Prostate gland (tissue), 2 donors: ENCODE measurements at regions not wholly inside any gene's neighbourhood (a gene's known extent, or its start where the extent isn't known, plus 50 kb on each side); places are given as distances from the start of the nearest gene placed in this dataset.

Experiments
- CTCF ChIP-seq, 4 experiments: fragments of 200-600 bp in 2 of 4; fragments of 450-650 bp in 2 of 4; sonication (generic) in 2 of 4; IDR thresholded peaks; 1 replicate in 3 of 4; 2 replicates in 1 of 4; pipeline ENCODE4 v1.5.1; 2016 to 2019; ENCODE audit warnings: antibody characterized with exemption in 4 of 4, mild to moderate bottlenecking in 2 of 4, moderate library complexity in 2 of 4
- POLR2A ChIP-seq: fragments of 450-650 bp; IDR thresholded peaks from one replicate; pipeline ENCODE4 v1.6.1; 2016; ENCODE audit warnings: antibody characterized with exemption, mild to moderate bottlenecking

GRCh38 chr16:87172632-87173031 lies 144.6 kb downstream of the C16orf95 start:
- TF ChIP-seq CTCF (IDR thresholded peaks at IDR 0.05): no peak
- no peak for TF ChIP-seq POLR2A
